Fibroblast of villous mesenchyme (primary cell): ENCODE measurements at regions not wholly inside any gene's neighbourhood (a gene's known extent, or its start where the extent isn't known, plus 50 kb on each side); places are given as distances from the start of the nearest gene placed in this dataset.

Source experiments
- DNase-seq: peaks from one replicate; pipeline ENCODE4 v3.0.0-alpha.2; 2010; ENCODE audit warnings: low read depth
- H3K4me3 ChIP-seq: 2 replicates; pipeline ENCODE4 v1.5.1; 2011; ENCODE audit warnings: low read depth, mild to moderate bottlenecking, low read length
- TF ChIP-seq, protein P1 (sequence below): IDR thresholded peaks from 2 replicates; pipeline ENCODE4 v1.5.1; 2012; ENCODE audit warnings: low read depth, mild to moderate bottlenecking, low read length; ENCODE audit not compliant: insufficient read depth

- DNase-seq: no peak
- TF ChIP-seq, protein P1, sequence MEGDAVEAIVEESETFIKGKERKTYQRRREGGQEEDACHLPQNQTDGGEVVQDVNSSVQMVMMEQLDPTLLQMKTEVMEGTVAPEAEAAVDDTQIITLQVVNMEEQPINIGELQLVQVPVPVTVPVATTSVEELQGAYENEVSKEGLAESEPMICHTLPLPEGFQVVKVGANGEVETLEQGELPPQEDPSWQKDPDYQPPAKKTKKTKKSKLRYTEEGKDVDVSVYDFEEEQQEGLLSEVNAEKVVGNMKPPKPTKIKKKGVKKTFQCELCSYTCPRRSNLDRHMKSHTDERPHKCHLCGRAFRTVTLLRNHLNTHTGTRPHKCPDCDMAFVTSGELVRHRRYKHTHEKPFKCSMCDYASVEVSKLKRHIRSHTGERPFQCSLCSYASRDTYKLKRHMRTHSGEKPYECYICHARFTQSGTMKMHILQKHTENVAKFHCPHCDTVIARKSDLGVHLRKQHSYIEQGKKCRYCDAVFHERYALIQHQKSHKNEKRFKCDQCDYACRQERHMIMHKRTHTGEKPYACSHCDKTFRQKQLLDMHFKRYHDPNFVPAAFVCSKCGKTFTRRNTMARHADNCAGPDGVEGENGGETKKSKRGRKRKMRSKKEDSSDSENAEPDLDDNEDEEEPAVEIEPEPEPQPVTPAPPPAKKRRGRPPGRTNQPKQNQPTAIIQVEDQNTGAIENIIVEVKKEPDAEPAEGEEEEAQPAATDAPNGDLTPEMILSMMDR: no peak
- no peak overlapping the region for H3K4me3 ChIP-seq
Observed at GRCh38 chr13:63090524-63090923, 1674.9 kb upstream of the PCDH20 start.

- H3K4me3 ChIP-seq: no peak overlapping the region
- no peak for DNase-seq
- TF ChIP-seq, protein P1: no peak
Observed at GRCh38 chr13:63088226-63088625, 1672.6 kb upstream of the PCDH20 start.

- TF ChIP-seq, protein P1: no peak
- no peak overlapping the region for H3K4me3 ChIP-seq
- no peak for DNase-seq
Observed at GRCh38 chr13:63086286-63086685, 1670.6 kb upstream of the PCDH20 start.

DNA sequence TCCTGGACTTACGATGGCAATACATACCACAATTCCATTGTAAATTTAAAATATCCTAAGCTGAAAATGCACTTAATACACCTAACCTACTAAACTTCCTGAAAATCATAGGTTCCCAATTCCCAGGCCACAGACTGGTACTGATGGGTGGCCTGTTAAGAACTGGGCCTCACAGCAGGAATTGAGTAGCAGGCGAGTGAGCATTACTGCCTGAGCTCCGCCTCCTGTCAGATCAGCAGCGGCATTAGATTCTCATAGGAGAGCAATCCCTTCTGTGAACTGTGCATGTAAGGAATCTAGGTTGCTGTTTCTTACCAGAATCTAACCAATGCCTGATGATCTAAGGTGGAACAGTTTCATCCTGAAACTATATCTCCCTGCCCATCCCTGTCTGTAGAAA is 1670.2 kb upstream of the PCDH20 start:
- TF ChIP-seq, protein P1: no peak
- no peak overlapping the region for H3K4me3 ChIP-seq
- no peak for DNase-seq

GRCh38 chr13:63081400-63082014 is 1665.9 kb upstream of the PCDH20 start:
- no peak overlapping the region for H3K4me3 ChIP-seq
- TF ChIP-seq, protein P1: no peak
- no peak for DNase-seq

GRCh38 chr13:63075126-63075525 is 1659.5 kb upstream of the PCDH20 start:
- TF ChIP-seq, protein P1: no peak
- H3K4me3 ChIP-seq: no peak overlapping the region
- DNase-seq: no peak

GRCh38 chr13:63050287-63050686 is 1634.6 kb upstream of the PCDH20 start:
- no peak for DNase-seq
- TF ChIP-seq, protein P1: no peak
- no peak overlapping the region for H3K4me3 ChIP-seq
